ENCODE measurements at regions not wholly inside any gene's neighbourhood (a gene's known extent, or its start where the extent isn't known, plus 50 kb on each side); places are given as distances from the start of the nearest gene placed in this dataset.

DNA sequence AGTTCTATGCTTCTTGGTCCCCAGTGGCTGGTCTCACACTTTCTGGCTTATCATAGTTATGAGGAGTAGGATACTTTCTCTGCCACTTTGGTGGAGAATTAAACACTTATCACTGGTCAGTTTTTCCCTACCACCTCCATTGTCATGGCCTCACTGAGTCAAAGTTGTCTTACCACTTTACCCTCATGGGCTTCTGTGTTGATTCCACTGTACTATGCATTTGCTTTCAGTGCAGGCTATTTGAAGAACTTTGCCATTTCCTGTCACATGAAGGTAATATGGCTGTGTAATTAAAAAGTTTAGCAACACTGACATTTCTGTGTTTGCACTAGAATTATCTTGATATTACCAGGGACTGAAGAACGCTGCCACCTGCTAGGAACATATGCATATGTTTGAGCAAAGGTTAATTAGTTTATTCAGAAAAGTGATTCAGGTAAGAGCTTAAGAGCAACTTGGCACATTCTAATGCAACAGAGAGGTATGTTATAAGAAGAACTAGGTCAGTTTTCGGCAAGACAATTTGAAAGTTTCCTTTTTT is 377.3 kb downstream of the PDCD6IP start:
- Histone ChIP-seq H2AK5ac (ENCODE audit: low read length) (no peak overlapping the region), H3K23ac (ENCODE audit: low read length) (no peak overlapping the region), H2BK5ac (ENCODE audit: low read depth, low read length, poor library complexity) (no peak overlapping the region), H4K91ac (ENCODE audit: low read depth, low read length) (no peak overlapping the region), H3K14ac (ENCODE audit: low read length) (no peak overlapping the region), H3K27ac (ENCODE audit: low read depth, low read length) (no peak overlapping the region), H3K79me2 (ENCODE audit: control insufficient read depth, insufficient read depth, low read length, poor library complexity) (no peaks in the 10 kb centered on the region), H4K12ac (ENCODE audit: low read depth, low read length) (no peak overlapping the region), H4K8ac (ENCODE audit: low read depth, low read length) (no peak overlapping the region), H3K4me1 (ENCODE audit: control insufficient read depth in 1 of 2, insufficient read depth in 2 of 2, low read length in 2 of 2) (no peaks in the 10 kb centered on the region), H3K4me2 (ENCODE audit: low read length) (no peak overlapping the region), H2AFZ (ENCODE audit: insufficient read depth, low read length, poor library complexity) (no peak overlapping the region), H2BK120ac (ENCODE audit: insufficient read depth, low read length, poor library complexity) (no peak overlapping the region), H2BK12ac (ENCODE audit: low read length) (no peak overlapping the region), H3K4me3 (ENCODE audit: low read depth, low read length) (no peak overlapping the region), H3K9ac (ENCODE audit: low read length) (no peak overlapping the region), H3K79me1 (ENCODE audit: low read length) (no peaks in the 10 kb centered on the region), H3K27me3 (ENCODE audit: insufficient read depth, low read length) (no peaks in the 10 kb centered on the region), H3K36me3 (ENCODE audit: control insufficient read depth in 1 of 2, insufficient read depth in 2 of 2, low read length in 2 of 2) (no peaks in the 10 kb centered on the region), H3K4ac (ENCODE audit: low read depth, low read length) (no peak overlapping the region), H3K9me3 (ENCODE audit: insufficient read depth, low read depth, low read length) (no peaks in the 10 kb centered on the region), H3K18ac (ENCODE audit: low read length) (no peak overlapping the region)
- WGBS (ENCODE audit: extremely low coverage, insufficient coverage, insufficient read length), result no CpG with 5 or more reads among the region's 2 CpGs
- DNase-seq, result no peak

DNA sequence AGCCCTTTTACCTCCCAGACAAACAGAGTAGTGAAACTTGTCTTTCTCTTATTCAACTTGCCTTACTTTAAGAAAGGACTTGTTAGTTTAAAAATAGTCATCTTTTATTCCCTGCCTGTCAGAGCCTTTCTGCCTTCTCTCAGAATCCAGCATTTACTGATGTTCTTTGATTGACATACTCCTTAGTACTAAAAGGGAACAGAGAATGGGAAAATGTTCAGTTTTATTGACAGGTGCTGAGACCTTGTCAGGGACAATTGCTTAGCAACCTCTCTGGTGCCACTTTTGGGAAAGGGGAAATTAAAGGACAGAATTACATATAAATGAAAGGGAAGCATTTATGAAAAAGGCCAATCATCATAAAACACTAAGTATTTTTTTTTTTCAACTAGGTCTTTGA is 378.3 kb downstream of the PDCD6IP start:
- H3K4me2 ChIP-seq (ENCODE audit: low read length), result no peak overlapping the region
- no peak overlapping the region for H3K9ac ChIP-seq (ENCODE audit: low read length)
- no peak overlapping the region for H2AFZ ChIP-seq (ENCODE audit: insufficient read depth, low read length, poor library complexity)
- no peak overlapping the region for H3K27ac ChIP-seq (ENCODE audit: low read depth, low read length)
- no peaks in the 10 kb centered on the region for H3K79me1 ChIP-seq (ENCODE audit: low read length)
- H4K8ac ChIP-seq (ENCODE audit: low read depth, low read length), result no peak overlapping the region
- no peaks in the 10 kb centered on the region for H3K79me2 ChIP-seq (ENCODE audit: control insufficient read depth, insufficient read depth, low read length, poor library complexity)
- H2AK5ac ChIP-seq (ENCODE audit: low read length), result no peak overlapping the region
- H3K23ac ChIP-seq (ENCODE audit: low read length), result no peak overlapping the region
- no peaks in the 10 kb centered on the region for H3K4me1 ChIP-seq (ENCODE audit: control insufficient read depth in 1 of 2, insufficient read depth in 2 of 2, low read length in 2 of 2)
- no peak overlapping the region for H4K12ac ChIP-seq (ENCODE audit: low read depth, low read length)
- no peak overlapping the region for H3K4ac ChIP-seq (ENCODE audit: low read depth, low read length)
- no peaks in the 10 kb centered on the region for H3K36me3 ChIP-seq (ENCODE audit: control insufficient read depth in 1 of 2, insufficient read depth in 2 of 2, low read length in 2 of 2)
- H3K9me3 ChIP-seq (ENCODE audit: insufficient read depth, low read depth, low read length), result no peaks in the 10 kb centered on the region
- H4K91ac ChIP-seq (ENCODE audit: low read depth, low read length), result no peak overlapping the region
- no peak overlapping the region for H2BK120ac ChIP-seq (ENCODE audit: insufficient read depth, low read length, poor library complexity)
- H3K18ac ChIP-seq (ENCODE audit: low read length), result no peak overlapping the region
- H3K4me3 ChIP-seq (ENCODE audit: low read depth, low read length), result no peak overlapping the region
- H2BK5ac ChIP-seq (ENCODE audit: low read depth, low read length, poor library complexity), result no peak overlapping the region
- H3K27me3 ChIP-seq (ENCODE audit: insufficient read depth, low read length), result no peaks in the 10 kb centered on the region
- no peak overlapping the region for H2BK12ac ChIP-seq (ENCODE audit: low read length)
- H3K14ac ChIP-seq (ENCODE audit: low read length), result no peak overlapping the region
- no peak for DNase-seq

DNA sequence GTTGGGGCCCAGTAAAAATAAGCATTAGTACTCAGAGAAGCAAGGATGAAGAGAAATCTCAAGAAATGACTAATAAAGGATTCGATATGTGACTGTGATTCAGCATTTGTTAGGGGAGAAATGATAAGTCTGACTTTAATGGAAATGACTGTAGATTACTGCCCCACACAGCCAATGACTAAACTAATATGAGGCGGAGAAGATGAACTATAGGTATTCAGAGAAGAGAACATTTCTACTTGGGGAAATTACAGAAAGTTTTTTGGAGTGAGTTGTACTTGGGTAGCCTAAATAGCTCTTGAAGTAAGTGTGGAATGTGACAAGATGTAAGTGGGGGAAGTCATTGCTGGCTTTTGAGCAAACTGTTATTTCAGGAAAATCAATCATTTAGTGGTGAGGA is 380.0 kb downstream of the PDCD6IP start:
- Histone ChIP-seq H3K36me3 (ENCODE audit: control insufficient read depth in 1 of 2, insufficient read depth in 2 of 2, low read length in 2 of 2) (no peaks in the 10 kb centered on the region), H3K79me2 (ENCODE audit: control insufficient read depth, insufficient read depth, low read length, poor library complexity) (no peaks in the 10 kb centered on the region), H3K9me3 (ENCODE audit: insufficient read depth, low read depth, low read length) (no peaks in the 10 kb centered on the region), H4K12ac (ENCODE audit: low read depth, low read length) (no peak overlapping the region), H3K14ac (ENCODE audit: low read length) (no peak overlapping the region), H3K9ac (ENCODE audit: low read length) (no peak overlapping the region), H3K27me3 (ENCODE audit: insufficient read depth, low read length) (no peaks in the 10 kb centered on the region), H2AFZ (ENCODE audit: insufficient read depth, low read length, poor library complexity) (no peak overlapping the region), H2AK5ac (ENCODE audit: low read length) (no peak overlapping the region), H3K4me1 (ENCODE audit: control insufficient read depth in 1 of 2, insufficient read depth in 2 of 2, low read length in 2 of 2) (no peaks in the 10 kb centered on the region), H4K8ac (ENCODE audit: low read depth, low read length) (no peak overlapping the region), H3K4me3 (ENCODE audit: low read depth, low read length) (no peak overlapping the region), H3K23ac (ENCODE audit: low read length) (no peak overlapping the region), H3K79me1 (ENCODE audit: low read length) (no peaks in the 10 kb centered on the region), H3K4ac (ENCODE audit: low read depth, low read length) (no peak overlapping the region), H2BK12ac (ENCODE audit: low read length) (no peak overlapping the region), H2BK120ac (ENCODE audit: insufficient read depth, low read length, poor library complexity) (no peak overlapping the region), H3K18ac (ENCODE audit: low read length) (no peak overlapping the region), H3K27ac (ENCODE audit: low read depth, low read length) (no peak overlapping the region), H2BK5ac (ENCODE audit: low read depth, low read length, poor library complexity) (no peak overlapping the region), H4K91ac (ENCODE audit: low read depth, low read length) (no peak overlapping the region), H3K4me2 (ENCODE audit: low read length) (no peak overlapping the region)
- no CpG with 5 or more reads among the region's 2 CpGs for WGBS (ENCODE audit: extremely low coverage, insufficient coverage, insufficient read length)
- peak in 1 of 2 donors; percentile 12 for DNase-seq

DNA sequence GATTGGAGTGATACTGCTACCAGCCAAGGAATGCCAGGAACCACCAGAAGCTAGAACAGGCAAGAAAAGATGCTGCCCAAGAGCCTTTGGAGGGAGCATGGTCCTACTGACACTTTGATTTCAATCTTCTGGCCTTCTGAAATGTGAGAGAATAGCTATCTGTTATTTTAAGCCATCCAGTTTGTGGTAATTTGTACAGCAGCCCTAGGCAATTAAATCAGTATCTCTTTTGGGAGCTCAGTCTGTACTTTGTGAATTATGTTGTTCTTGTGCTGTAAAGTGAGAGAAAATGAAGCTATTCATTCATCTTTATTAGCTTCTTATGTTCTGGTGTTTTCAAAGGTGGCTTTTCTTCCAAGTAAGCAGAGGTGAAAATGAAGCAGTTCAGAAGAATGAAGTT is 381.3 kb downstream of the PDCD6IP start:
- Histone ChIP-seq H3K4me3 (ENCODE audit: low read depth, low read length) (no peak overlapping the region), H2AK5ac (ENCODE audit: low read length) (no peak overlapping the region), H3K27me3 (ENCODE audit: insufficient read depth, low read length) (no peaks in the 10 kb centered on the region), H3K4me2 (ENCODE audit: low read length) (no peak overlapping the region), H4K91ac (ENCODE audit: low read depth, low read length) (no peak overlapping the region), H4K12ac (ENCODE audit: low read depth, low read length) (no peak overlapping the region), H3K79me2 (ENCODE audit: control insufficient read depth, insufficient read depth, low read length, poor library complexity) (no peaks in the 10 kb centered on the region), H3K4me1 (ENCODE audit: control insufficient read depth in 1 of 2, insufficient read depth in 2 of 2, low read length in 2 of 2) (no peaks in the 10 kb centered on the region), H4K8ac (ENCODE audit: low read depth, low read length) (no peak overlapping the region), H3K9me3 (ENCODE audit: insufficient read depth, low read depth, low read length) (no peaks in the 10 kb centered on the region), H3K4ac (ENCODE audit: low read depth, low read length) (no peak overlapping the region), H2BK5ac (ENCODE audit: low read depth, low read length, poor library complexity) (no peak overlapping the region), H3K27ac (ENCODE audit: low read depth, low read length) (no peak overlapping the region), H3K18ac (ENCODE audit: low read length) (no peak overlapping the region), H3K23ac (ENCODE audit: low read length) (no peak overlapping the region), H2AFZ (ENCODE audit: insufficient read depth, low read length, poor library complexity) (no peak overlapping the region), H2BK12ac (ENCODE audit: low read length) (no peak overlapping the region), H3K14ac (ENCODE audit: low read length) (no peak overlapping the region), H3K79me1 (ENCODE audit: low read length) (no peaks in the 10 kb centered on the region), H3K9ac (ENCODE audit: low read length) (no peak overlapping the region), H2BK120ac (ENCODE audit: insufficient read depth, low read length, poor library complexity) (no peak overlapping the region), H3K36me3 (ENCODE audit: control insufficient read depth in 1 of 2, insufficient read depth in 2 of 2, low read length in 2 of 2) (no peaks in the 10 kb centered on the region)
- no peak for DNase-seq

Measured in trophoblast cell (in vitro differentiated cells and primary cell).